ENCODE measurements at regions not wholly inside any gene's neighbourhood (a gene's known extent, or its start where the extent isn't known, plus 50 kb on each side); places are given as distances from the start of the nearest gene placed in this dataset.

DNA sequence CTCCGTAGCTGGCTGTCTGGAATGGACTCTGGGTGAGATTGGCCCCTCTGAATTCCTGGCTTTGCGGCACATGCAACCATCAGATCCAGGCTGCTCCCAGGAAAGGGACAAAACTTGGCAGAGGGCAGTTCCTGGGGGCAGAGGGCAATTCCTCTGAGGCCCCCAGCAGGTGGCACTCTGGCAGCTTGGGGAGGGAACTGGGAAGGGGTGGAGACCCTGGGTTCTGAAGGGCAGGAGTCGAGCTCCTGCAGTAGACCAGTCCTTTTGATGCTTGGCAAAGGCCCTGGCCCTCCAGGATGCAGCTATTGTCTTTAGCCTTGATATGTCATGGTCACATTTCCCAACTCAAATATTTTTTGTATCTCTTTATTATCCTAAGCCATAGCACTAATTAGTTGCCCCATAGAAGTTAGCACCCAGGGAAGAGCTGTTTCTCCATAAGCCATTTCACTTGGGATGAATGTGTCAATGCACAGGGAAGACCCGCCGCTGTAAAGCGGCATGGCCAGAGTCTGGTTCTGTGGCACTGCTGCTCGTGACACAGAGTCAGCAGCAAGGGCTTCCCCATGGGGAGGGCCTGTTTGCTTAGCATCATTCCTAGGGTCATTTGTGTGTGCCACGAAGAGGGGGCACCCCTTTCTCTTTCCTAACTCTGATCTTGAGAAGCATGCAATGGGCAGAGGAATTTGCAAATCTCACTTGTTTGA, 51.2 kb upstream of the CDK20 start:
- WGBS: 81% methylated on average over 7 of the region's 8 CpGs
- TF ChIP-seq EP300 (IDR thresholded peaks at IDR 0.05): no peak
- no peak for TF ChIP-seq CTCF (IDR thresholded peaks at IDR 0.05)
- no peak for TF ChIP-seq POLR2A (IDR thresholded peaks at IDR 0.05)
- no peak for TF ChIP-seq POLR2AphosphoS5 (IDR thresholded peaks at IDR 0.05)

GRCh38 chr9:88024896-88025295, 50.6 kb upstream of the CDK20 start:
- Histone ChIP-seq H3K4me1 (no peaks in the 10 kb centered on the region), H3K4me3 (no peak overlapping the region), H3K9me3 (no peaks in the 10 kb centered on the region), H3K36me3 (no peaks in the 10 kb centered on the region), H3K27ac (no peak overlapping the region), H3K27me3 (no peaks in the 10 kb centered on the region)
- TF ChIP-seq POLR2A (IDR thresholded peaks at IDR 0.05) (no peak), CTCF (IDR thresholded peaks at IDR 0.05) (no peak), EP300 (IDR thresholded peaks at IDR 0.05) (no peak), POLR2AphosphoS5 (IDR thresholded peaks at IDR 0.05) (no peak)
- WGBS: 78% methylated on average over 4 of the region's 4 CpGs
- DNase-seq (ENCODE audit: low spot score in 2 of 2): no peak

More for the DNA sequence above, 51.2 kb upstream of the CDK20 start:
- Histone ChIP-seq H3K36me3 (no peaks in the 10 kb centered on the region), H3K4me3 (no peak overlapping the region), H3K27me3 (no peaks in the 10 kb centered on the region), H3K27ac (no peak overlapping the region), H3K9me3 (no peaks in the 10 kb centered on the region), H3K4me1 (no peaks in the 10 kb centered on the region)
- no peak for DNase-seq (ENCODE audit: low spot score in 2 of 2)
